Stomach (tissue), 4 donors: ENCODE measurements at regions not wholly inside any gene's neighbourhood (a gene's known extent, or its start where the extent isn't known, plus 50 kb on each side); places are given as distances from the start of the nearest gene placed in this dataset.

Source experiments
- CTCF ChIP-seq, 7 experiments: fragments of 450-650 bp in 4 of 7; fragments of 200-600 bp in 3 of 7; sonication (generic) in 3 of 7; IDR thresholded peaks; one replicate each; pipeline ENCODE4 v1.5.1; 2016 to 2019; ENCODE audit warnings: antibody characterized with exemption in 7 of 7, control low read depth in 2 of 7, mild to moderate bottlenecking in 1 of 7
- EP300 ChIP-seq: sonication (generic); formaldehyde crosslinking; IDR thresholded peaks from one replicate; pipeline ENCODE4 v1.6.1; 2017; ENCODE audit warnings: antibody characterized with exemption
- POLR2A ChIP-seq, 4 donors: fragments of 450-650 bp; IDR thresholded peaks; one replicate each; pipeline ENCODE4 v1.6.1; 2016; ENCODE audit warnings: antibody characterized with exemption in 4 of 4, control low read depth in 2 of 4, mild to moderate bottlenecking in 1 of 4, moderate library complexity in 1 of 4

GRCh38 chr5:144108131-144108530 lies 62.3 kb downstream of the YIPF5 start:
- TF ChIP-seq POLR2A (IDR thresholded peaks at IDR 0.05) = no peak
- TF ChIP-seq CTCF (IDR thresholded peaks at IDR 0.05) = no peak
- TF ChIP-seq EP300 = no peak
